Thoracic aorta (tissue), 2 donors: ENCODE measurements at regions not wholly inside any gene's neighbourhood (a gene's known extent, or its start where the extent isn't known, plus 50 kb on each side); places are given as distances from the start of the nearest gene placed in this dataset.

Source experiments
- ATAC-seq: fragments of 150-250 bp; one replicate; pipeline ENCODE4 v1.8.0; 2017; ENCODE audit warnings: low read depth; ENCODE audit not compliant: insufficient number of reproducible peaks, low FRiP score
- DNase-seq: peaks from one replicate; pipeline ENCODE4 v3.0.0-alpha.2; 2020; ENCODE audit warnings: low spot score
- H3K27ac ChIP-seq, 2 donors: fragments of 200-600 bp; sonication (generic); 1 replicate in 1 of 2; 2 replicates in 1 of 2; pipeline ENCODE4 v1.5.1; 2016; ENCODE audit warnings: mild to moderate bottlenecking in 2 of 2, moderate library complexity in 2 of 2
- H3K27me3 ChIP-seq: fragments of 200-600 bp; sonication (generic); replicated peaks from 2 replicates; pipeline ENCODE4 v1.6.0; 2016; ENCODE audit warnings: mild to moderate bottlenecking; ENCODE audit not compliant: insufficient read depth
- H3K36me3 ChIP-seq: fragments of 200-600 bp; sonication (generic); one replicate; pipeline ENCODE4 v1.5.1; 2016
- H3K4me1 ChIP-seq, 2 donors: fragments of 200-600 bp; sonication (generic); 1 replicate in 1 of 2; 2 replicates in 1 of 2; pipeline versions ENCODE4 v1.5.1 to v1.6.0; 2016; ENCODE audit warnings: low read depth in 2 of 2, mild to moderate bottlenecking in 1 of 2; ENCODE audit not compliant: control insufficient read depth in 1 of 2
- H3K4me3 ChIP-seq: fragments of 200-600 bp; sonication (generic); 2 replicates; pipeline ENCODE4 v1.5.1; 2016; ENCODE audit warnings: mild to moderate bottlenecking
- H3K9me3 ChIP-seq: fragments of 200-600 bp; sonication (generic); 2 replicates; pipeline ENCODE4 v1.5.1; 2016
- CTCF ChIP-seq: fragments of 200-600 bp; sonication (generic); IDR thresholded peaks from one replicate; pipeline ENCODE4 v1.5.1; 2019; ENCODE audit warnings: antibody characterized with exemption

GRCh38 chr4:123037804-123038203 lies 115.4 kb upstream of the NUDT6 start:
- peaks cover 11% of the 10 kb centered on the region for H3K9me3 ChIP-seq
- H3K36me3 ChIP-seq = no peaks in the 10 kb centered on the region
- H3K27ac ChIP-seq = no peak overlapping the region
- TF ChIP-seq CTCF = no peak
- peaks cover 0 to 20% of the 10 kb centered on the region in 2 donors for H3K4me1 ChIP-seq
- H3K27me3 ChIP-seq = no peaks in the 10 kb centered on the region
- ATAC-seq = no peak
- no peak overlapping the region for H3K4me3 ChIP-seq
- no peak for DNase-seq

GRCh38 chr4:123042095-123042494 lies 119.7 kb upstream of the NUDT6 start:
- no peaks in the 10 kb centered on the region for H3K27me3 ChIP-seq
- H3K4me3 ChIP-seq = no peak overlapping the region
- no peak for DNase-seq
- H3K27ac ChIP-seq = no peak overlapping the region
- peaks cover 0 to 20% of the 10 kb centered on the region in 2 donors for H3K4me1 ChIP-seq
- TF ChIP-seq CTCF = no peak
- no peaks in the 10 kb centered on the region for H3K36me3 ChIP-seq
- peaks cover 20% of the 10 kb centered on the region for H3K9me3 ChIP-seq
- ATAC-seq = no peak

GRCh38 chr4:123043013-123043412 lies 120.6 kb upstream of the NUDT6 start:
- no peak for TF ChIP-seq CTCF
- no peak for ATAC-seq
- no peak overlapping the region for H3K27ac ChIP-seq

DNA sequence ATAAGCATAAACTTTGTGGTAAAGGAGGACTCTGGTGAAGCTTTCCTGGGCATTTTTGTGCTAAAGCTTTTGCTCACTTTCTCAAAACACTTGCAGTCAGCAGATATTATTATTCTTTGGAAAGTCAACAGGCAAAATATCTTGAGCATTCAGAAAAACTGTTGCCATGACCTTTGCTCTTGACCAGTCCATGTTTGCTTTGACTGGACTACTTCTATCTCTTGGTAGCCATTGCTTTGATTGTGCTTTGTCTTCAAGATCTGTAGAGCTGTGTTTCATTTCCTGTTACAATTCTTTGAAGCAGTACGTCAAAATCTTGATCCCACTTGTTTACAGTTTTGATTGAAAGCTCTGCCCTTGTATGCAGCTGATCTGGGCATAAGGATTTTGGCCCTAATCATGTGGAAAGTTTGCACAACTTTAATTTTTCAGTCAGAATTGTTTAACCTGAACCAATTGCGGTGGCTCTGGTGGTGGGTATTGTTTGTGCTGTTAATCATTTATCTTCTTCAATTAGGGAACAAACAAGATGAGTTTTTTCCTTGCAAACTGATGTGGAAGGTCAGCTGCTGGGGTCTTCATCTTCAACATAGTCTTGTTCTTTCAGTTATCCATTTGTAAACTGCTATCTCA lies 121.5 kb upstream of the NUDT6 start:
- H3K9me3 ChIP-seq = peaks cover 31% of the 10 kb centered on the region
- no peak overlapping the region for H3K4me3 ChIP-seq
- H3K36me3 ChIP-seq = no peaks in the 10 kb centered on the region
- H3K27me3 ChIP-seq = no peaks in the 10 kb centered on the region
- H3K27ac ChIP-seq = no peak overlapping the region
- peaks cover 0 to 4% of the 10 kb centered on the region in 2 donors for H3K4me1 ChIP-seq
- DNase-seq = no peak
- TF ChIP-seq CTCF = no peak
- ATAC-seq = no peak

More at GRCh38 chr4:123043013-123043412, 120.6 kb upstream of the NUDT6 start:
- no peak for DNase-seq
- no peaks in the 10 kb centered on the region for H3K27me3 ChIP-seq
- no peaks in the 10 kb centered on the region for H3K36me3 ChIP-seq
- H3K4me1 ChIP-seq = peaks cover 0 to 13% of the 10 kb centered on the region in 2 donors
- H3K9me3 ChIP-seq = peaks cover 28% of the 10 kb centered on the region
- no peak overlapping the region for H3K4me3 ChIP-seq

DNA sequence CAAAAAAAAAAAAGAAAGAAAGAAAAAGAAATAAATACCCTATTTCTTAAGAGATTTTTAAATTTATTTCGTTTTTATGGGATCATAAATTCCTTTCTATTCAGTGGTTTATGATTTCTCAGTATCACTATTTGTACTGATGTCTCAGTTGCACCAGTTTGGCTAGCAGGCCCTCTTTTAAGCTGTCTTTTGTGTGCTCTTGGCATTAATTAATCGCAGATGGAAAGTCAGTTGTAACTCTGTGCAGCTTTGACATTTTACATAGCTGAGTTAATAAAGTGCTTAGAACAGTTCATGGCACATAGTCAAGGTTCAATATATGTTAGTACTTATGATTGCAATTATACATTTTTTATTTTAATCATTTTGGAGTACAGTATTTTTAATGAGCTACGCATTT lies 123.7 kb upstream of the NUDT6 start:
- Histone ChIP-seq H3K36me3 (no peaks in the 10 kb centered on the region), H3K4me1 (no peaks in the 10 kb centered on the region), H3K27ac (no peak overlapping the region), H3K9me3 (peaks cover 31% of the 10 kb centered on the region), H3K27me3 (no peaks in the 10 kb centered on the region), H3K4me3 (no peak overlapping the region)
- no peak for ATAC-seq
- TF ChIP-seq CTCF = no peak
- DNase-seq = no peak
